SJCRH30 (cell line): ENCODE measurements at regions not wholly inside any gene's neighbourhood (a gene's known extent, or its start where the extent isn't known, plus 50 kb on each side); places are given as distances from the start of the nearest gene placed in this dataset.

Experiments
- DNase-seq, 2 experiments: peaks; one replicate each; pipeline ENCODE4 v3.0.0-alpha.2; 2015 to 2020
- H3K27ac ChIP-seq: fragments of 250-450 bp; sonication (Bioruptor Pico); 2 replicates; pipeline ENCODE4 v1.5.1; 2020; ENCODE audit warnings: mild to moderate bottlenecking, moderate library complexity
- H3K27me3 ChIP-seq: fragments of 250-450 bp; sonication (Bioruptor Pico); 2 replicates; pipeline ENCODE4 v1.5.1; 2020; ENCODE audit warnings: mild to moderate bottlenecking, moderate library complexity
- H3K36me3 ChIP-seq: fragments of 250-450 bp; sonication (Bioruptor Pico); 2 replicates; pipeline ENCODE4 v1.5.1; 2020; ENCODE audit warnings: mild to moderate bottlenecking, moderate library complexity
- H3K4me1 ChIP-seq: fragments of 250-450 bp; sonication (Bioruptor Pico); 2 replicates; pipeline ENCODE4 v1.5.1; 2020; ENCODE audit warnings: mild to moderate bottlenecking, moderate library complexity
- H3K4me3 ChIP-seq: fragments of 250-450 bp; sonication (Bioruptor Pico); 2 replicates; pipeline ENCODE4 v1.5.1; 2020; ENCODE audit warnings: mild to moderate bottlenecking, moderate library complexity
- H3K9me3 ChIP-seq: fragments of 250-450 bp; sonication (Bioruptor Pico); replicated peaks from 2 replicates; pipeline ENCODE4 v1.5.1; 2020; ENCODE audit warnings: mild to moderate bottlenecking, moderate library complexity

DNA sequence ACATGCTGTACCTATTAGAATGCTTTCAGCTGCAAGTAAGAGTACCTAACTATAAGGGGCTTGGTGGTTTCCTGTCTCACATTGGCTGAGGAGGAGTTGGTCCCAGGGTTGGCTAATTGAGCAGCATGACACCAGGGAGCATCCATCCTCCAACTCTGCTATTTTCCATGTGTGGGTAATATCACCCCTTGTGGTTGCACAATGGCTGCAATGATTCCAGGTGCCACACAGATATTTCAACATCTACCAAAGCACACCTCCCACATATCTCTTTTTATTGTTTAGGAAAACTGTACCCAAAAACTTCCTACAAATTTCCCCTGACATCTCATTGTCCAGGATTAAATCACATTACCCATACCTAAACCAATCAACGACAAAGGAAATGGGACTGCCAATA lies 118.0 kb upstream of the EEA1 start:
- no peak for DNase-seq
- peaks cover 15% of the 10 kb centered on the region for H3K4me1 ChIP-seq
- no peak overlapping the region for H3K27ac ChIP-seq
- H3K27me3 ChIP-seq: no peaks in the 10 kb centered on the region
- H3K9me3 ChIP-seq: no peaks in the 10 kb centered on the region
- H3K4me3 ChIP-seq: no peak overlapping the region
- no peaks in the 10 kb centered on the region for H3K36me3 ChIP-seq

DNA sequence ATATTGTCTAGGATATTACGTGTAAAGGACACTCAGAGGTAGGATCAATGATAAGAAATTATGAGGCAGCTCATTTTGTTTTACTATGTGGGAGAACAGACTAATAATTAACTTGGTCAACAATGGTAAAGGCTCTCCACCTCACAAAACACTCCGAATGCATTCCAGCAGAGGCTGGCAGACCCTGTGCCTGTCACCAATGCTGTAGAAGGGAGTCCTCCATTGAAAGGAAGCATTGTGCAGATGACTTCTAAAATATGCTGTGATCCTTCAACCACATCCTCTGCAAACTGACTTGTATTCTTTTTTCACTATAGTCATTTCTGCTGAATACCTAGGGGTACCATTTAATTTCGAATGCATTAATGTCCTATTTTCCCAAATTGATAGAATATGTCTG lies 119.6 kb upstream of the EEA1 start:
- no peak for DNase-seq
- Histone ChIP-seq H3K27ac (no peak overlapping the region), H3K36me3 (no peaks in the 10 kb centered on the region), H3K9me3 (no peaks in the 10 kb centered on the region), H3K4me3 (no peak overlapping the region), H3K27me3 (no peaks in the 10 kb centered on the region), H3K4me1 (peaks cover 15% of the 10 kb centered on the region)

DNA sequence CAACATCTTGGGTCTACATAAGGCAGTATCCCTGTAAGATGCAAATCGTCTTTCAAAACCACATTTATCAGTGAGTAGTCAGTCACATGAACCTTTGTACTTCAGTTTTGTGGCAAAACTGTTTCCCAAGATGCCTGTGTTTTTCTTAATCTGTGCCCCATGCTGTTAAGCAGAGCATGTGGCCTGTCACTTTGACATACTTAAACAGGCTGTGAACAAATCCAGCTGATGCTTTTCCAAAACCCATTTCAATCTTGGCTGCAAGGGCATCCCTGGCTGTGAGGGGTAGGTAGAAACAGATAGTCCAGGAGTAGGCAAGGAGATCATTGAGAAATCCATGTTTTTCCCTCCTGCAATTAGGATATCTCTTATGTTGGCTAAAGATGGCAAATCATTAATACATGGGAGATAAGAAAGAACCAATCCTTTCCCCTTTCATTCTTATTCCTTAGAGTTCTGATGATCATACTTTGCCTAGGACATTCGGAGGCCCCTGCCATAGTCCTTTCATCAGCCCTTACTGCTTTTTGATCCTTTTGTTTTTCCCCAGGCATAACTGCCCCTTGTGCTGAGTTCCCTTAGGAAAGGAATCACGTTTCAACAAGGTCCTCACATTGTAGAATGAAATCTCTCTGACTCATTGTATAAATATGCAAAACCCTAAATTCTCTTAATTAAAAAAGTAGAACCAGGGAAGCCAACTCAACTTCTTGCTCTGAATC lies 121.1 kb upstream of the EEA1 start:
- Histone ChIP-seq H3K36me3 (no peaks in the 10 kb centered on the region), H3K4me1 (peaks cover 15% of the 10 kb centered on the region), H3K9me3 (no peaks in the 10 kb centered on the region), H3K27me3 (no peaks in the 10 kb centered on the region), H3K4me3 (no peak overlapping the region), H3K27ac (peak overlapping the region; percentile 38)
- DNase-seq: peak; percentile 11 to 44

DNA sequence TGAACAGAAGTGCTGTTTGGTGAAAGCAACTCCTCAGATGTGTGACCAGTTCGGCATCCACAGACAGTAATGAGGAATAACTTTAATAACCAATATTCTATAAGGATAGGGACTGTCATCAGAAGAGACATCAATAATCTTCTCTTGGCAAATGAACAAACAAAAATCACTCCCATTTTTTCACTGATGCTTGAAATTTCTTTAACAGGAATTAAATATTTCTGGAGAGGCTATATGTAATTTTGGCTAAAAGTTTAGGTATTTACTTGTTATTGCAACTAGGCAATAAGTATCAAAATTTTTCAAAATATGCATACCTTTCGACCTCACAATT lies 121.6 kb upstream of the EEA1 start:
- H3K36me3 ChIP-seq: no peaks in the 10 kb centered on the region
- no peak for DNase-seq
- peaks cover 15% of the 10 kb centered on the region for H3K4me1 ChIP-seq
- no peak overlapping the region for H3K4me3 ChIP-seq
- no peaks in the 10 kb centered on the region for H3K9me3 ChIP-seq
- peak overlapping the region; percentile 38 for H3K27ac ChIP-seq
- no peaks in the 10 kb centered on the region for H3K27me3 ChIP-seq

DNA sequence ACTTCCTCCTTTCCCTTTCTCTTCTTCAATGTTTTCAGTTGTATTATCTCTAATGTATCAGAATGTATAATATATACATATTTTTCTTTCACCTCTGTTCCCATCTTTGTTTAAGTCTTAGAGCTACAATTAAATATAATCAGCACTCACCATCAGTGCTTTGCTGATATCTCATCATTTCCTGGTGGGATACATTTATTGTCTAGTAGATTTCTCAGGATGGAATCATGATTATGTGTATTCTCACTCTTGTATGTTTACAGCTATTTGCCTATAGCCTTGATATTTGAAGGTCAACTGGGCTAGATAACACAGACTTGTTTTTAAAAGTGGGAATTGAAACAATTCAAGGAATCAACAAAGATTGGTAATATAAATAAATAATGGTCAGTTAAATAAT lies 124.9 kb upstream of the EEA1 start:
- Histone ChIP-seq H3K4me1 (peaks cover 15% of the 10 kb centered on the region), H3K4me3 (no peak overlapping the region), H3K9me3 (no peaks in the 10 kb centered on the region), H3K27ac (no peak overlapping the region), H3K36me3 (no peaks in the 10 kb centered on the region), H3K27me3 (no peaks in the 10 kb centered on the region)
- DNase-seq: no peak

DNA sequence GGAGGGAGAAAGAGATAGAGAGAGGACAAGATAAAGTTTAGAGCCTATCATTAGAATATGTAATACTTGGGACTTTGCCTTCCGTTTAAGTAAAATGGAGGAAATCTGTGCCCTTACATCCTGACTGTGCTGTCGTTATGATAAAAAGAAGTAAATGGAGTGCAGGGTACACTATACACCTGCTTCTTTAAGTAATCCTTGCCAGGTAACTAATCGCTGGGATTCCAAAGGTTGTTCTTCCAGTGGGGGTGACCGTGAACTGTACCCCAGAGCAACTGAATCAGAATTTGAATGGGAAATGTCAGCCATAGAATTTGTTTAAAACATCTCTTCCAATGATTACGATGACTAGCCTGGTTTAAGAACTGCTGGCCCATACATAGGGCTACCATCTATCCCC lies 126.1 kb upstream of the EEA1 start:
- no peak overlapping the region for H3K4me3 ChIP-seq
- H3K36me3 ChIP-seq: no peaks in the 10 kb centered on the region
- no peak overlapping the region for H3K27ac ChIP-seq
- no peaks in the 10 kb centered on the region for H3K27me3 ChIP-seq
- H3K9me3 ChIP-seq: no peaks in the 10 kb centered on the region
- peaks cover 10% of the 10 kb centered on the region for H3K4me1 ChIP-seq
- no peak for DNase-seq

DNA sequence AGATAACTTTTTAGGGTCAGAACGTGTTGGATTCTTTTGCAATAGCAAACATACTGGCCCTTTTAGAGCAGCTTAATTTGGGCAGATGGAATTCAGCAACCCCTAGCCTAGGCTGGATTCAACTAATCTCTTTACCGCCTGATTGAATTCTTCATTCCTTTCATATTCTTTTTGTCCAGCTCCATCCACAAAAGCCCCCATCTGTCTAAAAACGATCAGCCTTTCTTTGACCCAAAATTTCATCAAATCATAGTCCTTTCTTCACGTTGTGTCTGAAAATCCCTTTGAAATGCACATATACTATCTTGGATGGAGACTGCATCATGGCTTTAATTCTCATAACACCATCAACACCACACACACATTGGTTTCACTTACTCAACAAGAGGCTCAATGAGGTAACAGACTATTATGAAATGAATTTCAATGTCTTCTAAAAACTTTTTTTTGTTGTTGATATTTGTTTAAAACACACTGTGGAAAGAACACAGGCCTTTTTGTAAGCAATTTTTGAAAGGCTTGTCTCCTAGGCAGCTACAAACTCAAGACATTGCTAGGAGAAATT lies 128.0 kb upstream of the EEA1 start:
- Histone ChIP-seq H3K27ac (no peak overlapping the region), H3K27me3 (no peaks in the 10 kb centered on the region), H3K4me1 (no peaks in the 10 kb centered on the region; the same call in 1 of the 2 replicates), H3K9me3 (no peaks in the 10 kb centered on the region), H3K4me3 (no peak overlapping the region), H3K36me3 (no peaks in the 10 kb centered on the region)
- DNase-seq: no peak

DNA sequence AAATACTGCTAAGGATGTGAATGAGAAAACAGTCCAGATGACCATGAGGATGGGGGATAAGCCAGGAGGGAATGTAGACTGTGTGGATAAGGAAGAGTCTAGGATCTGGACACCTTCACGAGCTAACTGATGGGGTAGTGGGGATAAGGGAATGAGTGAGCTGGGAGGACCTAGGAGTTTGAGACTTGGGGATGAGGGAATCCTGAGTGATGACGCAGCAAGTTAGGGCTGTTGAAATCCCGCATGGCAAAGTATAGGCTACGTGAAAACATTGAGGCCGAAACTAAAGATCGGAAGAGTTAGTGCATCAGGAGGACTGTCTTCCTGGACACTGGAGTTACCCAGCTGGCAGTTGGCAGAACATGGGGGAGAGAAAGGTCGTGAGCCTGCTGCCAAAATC lies 129.2 kb upstream of the EEA1 start:
- no peak for DNase-seq
- H3K27ac ChIP-seq: no peak overlapping the region
- no peak overlapping the region for H3K4me3 ChIP-seq
- no peaks in the 10 kb centered on the region for H3K9me3 ChIP-seq
- H3K4me1 ChIP-seq: no peaks in the 10 kb centered on the region; the same call in 1 of the 2 replicates
- no peaks in the 10 kb centered on the region for H3K36me3 ChIP-seq
- H3K27me3 ChIP-seq: no peaks in the 10 kb centered on the region

DNA sequence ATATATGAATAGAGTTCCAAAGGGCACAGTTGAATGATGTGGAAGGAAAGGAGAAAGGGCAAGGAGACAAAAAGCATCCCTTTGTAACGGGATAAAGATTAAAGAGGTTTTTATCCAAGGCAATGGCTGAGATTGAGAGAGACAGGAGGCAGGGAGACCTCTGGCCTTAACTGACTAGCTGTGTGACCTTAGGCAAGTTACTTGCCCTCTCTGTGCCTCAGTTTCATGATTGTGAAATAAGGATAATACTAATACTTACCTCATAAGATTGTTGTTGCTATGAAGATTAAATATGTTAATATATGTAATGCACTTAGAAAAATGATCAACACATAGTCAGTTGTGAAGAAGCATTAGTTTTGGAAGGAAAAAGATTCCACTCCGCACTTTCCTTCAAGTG lies 130.2 kb upstream of the EEA1 start:
- H3K9me3 ChIP-seq: no peaks in the 10 kb centered on the region
- no peaks in the 10 kb centered on the region for H3K27me3 ChIP-seq
- no peaks in the 10 kb centered on the region; the same call in 1 of the 2 replicates for H3K4me1 ChIP-seq
- DNase-seq: no peak
- no peak overlapping the region for H3K4me3 ChIP-seq
- no peaks in the 10 kb centered on the region for H3K36me3 ChIP-seq
- H3K27ac ChIP-seq: no peak overlapping the region

DNA sequence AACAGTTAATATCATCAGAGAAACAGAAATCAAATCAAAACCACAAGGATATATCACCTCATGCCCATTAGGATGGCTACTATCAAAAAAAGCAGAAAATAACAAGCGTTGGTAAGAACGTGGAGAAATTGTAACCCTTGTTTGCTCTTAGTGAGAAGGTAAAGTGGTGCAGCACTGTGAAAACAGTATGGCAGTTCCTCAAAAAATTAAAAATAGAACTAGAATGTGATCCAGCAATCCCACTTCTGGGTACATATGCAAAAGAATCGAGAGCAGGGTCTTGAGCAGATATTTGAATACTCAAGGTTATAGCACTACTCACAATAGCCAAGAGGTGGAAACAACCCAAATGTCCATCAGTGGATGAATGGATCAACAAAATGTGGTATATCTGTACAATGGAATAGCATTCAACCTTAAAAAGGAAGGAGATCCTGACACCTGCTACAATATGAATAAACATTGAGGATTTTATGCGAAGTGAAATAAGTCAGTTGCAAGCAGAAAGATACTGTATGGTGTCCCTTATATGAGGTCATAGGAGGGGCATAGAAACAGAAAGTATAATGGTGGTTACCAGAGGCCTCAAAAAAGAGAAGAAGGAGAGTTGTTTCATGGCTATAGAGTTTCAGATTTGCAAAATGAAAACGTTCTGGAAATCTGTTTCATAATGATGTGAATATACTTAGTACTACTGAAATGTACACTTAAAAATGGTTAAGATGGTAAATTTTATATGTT lies 131.0 kb upstream of the EEA1 start:
- Histone ChIP-seq H3K27ac (no peak overlapping the region), H3K27me3 (no peaks in the 10 kb centered on the region), H3K9me3 (no peaks in the 10 kb centered on the region), H3K4me1 (no peaks in the 10 kb centered on the region; the same call in 1 of the 2 replicates), H3K36me3 (no peaks in the 10 kb centered on the region), H3K4me3 (no peak overlapping the region)
- no peak for DNase-seq

DNA sequence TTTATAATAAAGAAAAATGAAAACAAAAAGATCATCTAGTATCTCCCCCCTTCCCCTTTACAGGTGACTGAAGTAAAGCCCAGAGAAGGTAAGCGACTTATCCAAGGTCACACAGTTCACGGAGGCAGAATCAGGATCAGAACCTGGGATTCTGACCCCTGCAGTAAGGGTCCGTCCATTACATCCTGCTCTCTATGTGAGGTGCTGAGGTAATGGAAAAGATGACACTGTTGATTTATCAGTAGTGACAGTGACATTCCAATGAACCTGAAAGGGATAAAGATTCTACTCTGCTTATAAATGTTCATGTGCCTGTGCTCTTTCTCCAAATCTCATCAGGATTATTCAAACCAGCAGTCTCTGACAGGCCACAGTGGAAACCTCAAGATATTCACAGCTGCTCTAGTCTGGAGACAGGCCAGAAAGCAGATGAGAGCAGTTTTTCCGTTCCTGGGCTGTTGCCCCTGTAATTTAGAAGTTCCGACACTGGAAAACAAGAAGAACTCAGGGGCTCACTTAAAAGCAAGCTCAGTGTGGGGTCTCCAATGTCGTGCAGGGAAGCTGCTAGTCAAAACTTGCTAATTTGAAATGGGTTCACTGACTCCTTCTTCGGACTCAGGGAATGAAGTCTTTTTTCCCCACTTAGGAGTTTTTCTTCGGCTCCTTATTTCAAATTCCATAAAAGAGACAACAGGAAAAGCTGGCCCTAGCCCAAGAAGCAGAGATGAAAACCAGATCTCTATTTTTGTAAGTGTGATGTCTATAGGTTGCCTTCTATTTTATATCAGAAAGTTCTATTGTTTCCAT lies 131.8 kb upstream of the EEA1 start:
- H3K27ac ChIP-seq: no peak overlapping the region
- peak overlapping the region; percentile 18; the same call in 1 of the 2 replicates for H3K4me3 ChIP-seq
- H3K27me3 ChIP-seq: no peaks in the 10 kb centered on the region
- DNase-seq: peak; percentile 23 to 56
- H3K36me3 ChIP-seq: no peaks in the 10 kb centered on the region
- H3K4me1 ChIP-seq: no peaks in the 10 kb centered on the region; the same call in 1 of the 2 replicates
- H3K9me3 ChIP-seq: no peaks in the 10 kb centered on the region

DNA sequence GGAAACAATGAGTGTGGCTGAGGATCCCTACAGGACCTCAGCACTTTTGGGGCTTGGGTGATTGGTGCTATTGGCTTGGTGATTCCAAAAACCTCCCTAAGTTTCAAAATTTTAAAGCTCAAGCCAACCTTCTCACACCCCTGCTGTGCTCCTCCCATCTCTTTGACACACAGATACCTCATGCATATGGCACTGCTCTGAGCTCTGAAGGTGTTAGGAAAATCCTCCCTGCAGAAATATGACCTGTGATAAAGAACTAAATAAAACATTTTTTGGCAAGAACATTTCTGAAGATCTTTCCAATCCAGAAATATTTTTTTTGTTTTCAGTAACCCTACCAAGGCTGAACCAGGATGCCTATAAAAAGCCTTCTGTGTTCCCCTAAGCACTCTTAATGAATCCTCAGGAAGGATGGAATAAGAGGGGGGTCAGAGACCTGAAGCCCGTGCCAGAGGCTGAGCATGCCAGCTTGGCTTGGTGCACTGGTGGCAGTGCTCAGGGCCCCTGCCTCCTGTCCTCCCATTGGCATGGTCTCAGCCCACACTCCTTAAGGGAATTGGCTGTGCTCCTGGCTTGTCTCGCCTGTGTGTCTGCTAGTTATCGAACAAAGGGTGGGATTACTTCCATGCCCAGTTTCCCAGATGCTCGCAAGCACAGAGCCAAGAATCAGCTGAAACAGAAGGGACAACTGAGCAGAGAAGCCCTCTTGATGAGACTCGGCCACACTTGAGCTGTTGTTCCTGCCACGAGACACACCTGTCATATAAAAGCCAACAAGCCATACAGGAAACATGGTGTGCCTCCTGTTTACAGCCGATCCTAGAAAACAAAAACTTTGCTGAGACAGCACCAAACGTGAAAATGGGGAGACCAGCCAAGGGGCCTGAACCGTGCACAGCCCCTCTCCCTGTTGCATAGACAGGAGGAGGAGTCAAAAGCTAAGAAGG lies 132.7 kb upstream of the EEA1 start:
- H3K36me3 ChIP-seq: no peaks in the 10 kb centered on the region
- H3K9me3 ChIP-seq: no peaks in the 10 kb centered on the region
- H3K4me1 ChIP-seq: no peaks in the 10 kb centered on the region; the same call in 1 of the 2 replicates
- H3K27ac ChIP-seq: no peak overlapping the region
- DNase-seq: peak in 1 of 2 experiments; percentile 10
- no peak overlapping the region for H3K4me3 ChIP-seq
- no peaks in the 10 kb centered on the region for H3K27me3 ChIP-seq

DNA sequence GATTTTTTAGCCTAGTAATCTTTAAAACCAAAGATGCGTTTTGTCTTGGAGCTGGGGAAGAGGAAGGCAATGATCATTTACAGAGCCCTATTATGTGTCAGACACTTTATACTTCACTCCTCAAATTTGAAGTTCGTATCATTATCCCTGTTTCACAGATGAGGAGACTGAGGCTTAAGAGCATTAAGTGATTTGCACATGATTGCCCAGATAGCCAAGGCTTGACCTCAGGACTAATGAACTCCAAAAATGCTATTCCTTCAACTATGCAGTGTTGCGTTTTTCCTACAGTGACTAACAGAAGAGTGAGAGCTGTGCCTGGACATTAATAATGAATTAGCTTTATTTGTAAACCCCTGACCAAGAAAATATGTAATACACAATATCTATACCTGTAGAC lies 136.8 kb upstream of the EEA1 start:
- Histone ChIP-seq H3K36me3 (no peaks in the 10 kb centered on the region), H3K27me3 (no peaks in the 10 kb centered on the region), H3K27ac (no peak overlapping the region), H3K4me1 (no peaks in the 10 kb centered on the region), H3K9me3 (no peaks in the 10 kb centered on the region), H3K4me3 (no peak overlapping the region)
- DNase-seq: no peak

DNA sequence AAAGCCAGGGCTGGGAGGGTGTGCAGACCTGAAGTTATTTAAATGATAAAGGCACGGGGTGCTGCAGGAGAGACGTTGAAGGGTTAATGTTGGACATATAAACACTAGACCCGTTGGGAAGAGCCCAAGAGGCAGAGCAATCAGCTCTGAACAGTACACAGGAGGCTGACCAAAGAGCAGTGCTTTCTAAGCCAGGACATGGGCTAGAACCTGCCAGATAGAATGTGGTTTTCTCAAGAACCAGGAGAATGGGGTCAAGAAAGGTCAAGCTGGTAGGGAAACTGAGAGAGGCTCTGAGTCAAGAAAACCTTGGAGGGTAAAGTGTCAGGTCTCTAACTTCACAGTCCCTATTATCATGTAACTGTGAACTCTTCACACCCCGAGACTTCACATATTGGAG lies 143.2 kb upstream of the EEA1 start:
- H3K27me3 ChIP-seq: no peaks in the 10 kb centered on the region
- no peak overlapping the region for H3K4me3 ChIP-seq
- H3K36me3 ChIP-seq: no peaks in the 10 kb centered on the region
- no peak overlapping the region for H3K27ac ChIP-seq
- DNase-seq: no peak
- H3K9me3 ChIP-seq: no peaks in the 10 kb centered on the region
- no peaks in the 10 kb centered on the region for H3K4me1 ChIP-seq
